Testis (tissue), 2 donors: ENCODE measurements at regions not wholly inside any gene's neighbourhood (a gene's known extent, or its start where the extent isn't known, plus 50 kb on each side); places are given as distances from the start of the nearest gene placed in this dataset.

Experiments used
- CTCF ChIP-seq, 3 experiments: fragments of 450-650 bp in 2 of 3; fragments of 200-600 bp in 1 of 3; sonication (generic) in 1 of 3; IDR thresholded peaks; one replicate each; pipeline ENCODE4 v1.5.1; 2016 to 2019; ENCODE audit warnings: antibody characterized with exemption in 3 of 3, mild to moderate bottlenecking in 2 of 3, moderate library complexity in 1 of 3
- POLR2A ChIP-seq: fragments of 450-650 bp; IDR thresholded peaks from one replicate; pipeline ENCODE4 v1.6.1; 2017; ENCODE audit warnings: antibody characterized with exemption, mild to moderate bottlenecking, moderate library complexity

- TF ChIP-seq CTCF (IDR thresholded peaks at IDR 0.05) (no peak), POLR2A (no peak)
These were observed 70.0 kb upstream of the ABHD2 start for GRCh38 chr15:89018207-89018606.
